ENCODE measurements at regions not wholly inside any gene's neighbourhood (a gene's known extent, or its start where the extent isn't known, plus 50 kb on each side); places are given as distances from the start of the nearest gene placed in this dataset.

DNA sequence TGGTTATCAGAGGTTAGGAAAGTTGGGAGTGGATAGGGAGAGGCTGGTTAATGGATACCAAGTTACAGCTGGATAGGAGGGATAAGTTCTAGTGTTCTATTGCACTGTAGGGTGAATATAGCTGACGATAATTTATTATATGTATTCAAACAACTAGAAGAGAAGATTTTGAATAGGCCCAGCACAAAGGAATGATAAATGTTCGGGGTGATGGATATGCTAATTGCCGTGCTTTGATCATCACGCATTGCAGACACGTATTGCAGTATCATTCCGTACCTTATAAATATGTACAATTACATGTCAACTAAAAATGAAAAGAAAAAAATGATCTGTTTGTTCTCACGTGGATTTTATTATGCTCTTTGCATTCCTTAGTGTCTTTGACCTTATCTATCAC is 369.2 kb upstream of the PKDCC start:
- H4K20me1 ChIP-seq (ENCODE audit: insufficient read depth, low read length): no peaks in the 10 kb centered on the region
- Mint-ChIP-seq H3K9me3 (ENCODE audit: unreplicated experiment) (no peaks in the 10 kb centered on the region), H3K4me1 (ENCODE audit: low read depth, unreplicated experiment) (no peaks in the 10 kb centered on the region), H3K4me3 (ENCODE audit: unreplicated experiment) (no peak overlapping the region), H3K27me3 (ENCODE audit: low read depth, unreplicated experiment) (no peaks in the 10 kb centered on the region), H3K27ac (ENCODE audit: unreplicated experiment) (no peak overlapping the region), H3K36me3 (ENCODE audit: low read depth, unreplicated experiment) (no peaks in the 10 kb centered on the region)
- no peak overlapping the region for H3K4me3 ChIP-seq (ENCODE audit: insufficient read depth, low read depth, low read length)
- H3K27me3 ChIP-seq (ENCODE audit: insufficient read depth, low read length): no peaks in the 10 kb centered on the region
- H3K4me2 ChIP-seq (ENCODE audit: low read length): no peak overlapping the region
- H3K4me1 ChIP-seq (ENCODE audit: insufficient read depth, low read length): no peaks in the 10 kb centered on the region
- no peaks in the 10 kb centered on the region for H3K79me2 ChIP-seq (ENCODE audit: insufficient read depth, low read length)
- no peak overlapping the region for H2AFZ ChIP-seq (ENCODE audit: low read depth, low read length)
- FAIRE-seq (no peak), DNase-seq (ENCODE audit: low read depth) (no peak)
- no peaks in the 10 kb centered on the region for H3K9me3 ChIP-seq (ENCODE audit: insufficient read depth, low read depth, low read length)
- TF ChIP-seq EZH2 (IDR thresholded peaks at IDR 0.05; ENCODE audit: insufficient read depth, low read length): no peak
- TF ChIP-seq, protein P1, sequence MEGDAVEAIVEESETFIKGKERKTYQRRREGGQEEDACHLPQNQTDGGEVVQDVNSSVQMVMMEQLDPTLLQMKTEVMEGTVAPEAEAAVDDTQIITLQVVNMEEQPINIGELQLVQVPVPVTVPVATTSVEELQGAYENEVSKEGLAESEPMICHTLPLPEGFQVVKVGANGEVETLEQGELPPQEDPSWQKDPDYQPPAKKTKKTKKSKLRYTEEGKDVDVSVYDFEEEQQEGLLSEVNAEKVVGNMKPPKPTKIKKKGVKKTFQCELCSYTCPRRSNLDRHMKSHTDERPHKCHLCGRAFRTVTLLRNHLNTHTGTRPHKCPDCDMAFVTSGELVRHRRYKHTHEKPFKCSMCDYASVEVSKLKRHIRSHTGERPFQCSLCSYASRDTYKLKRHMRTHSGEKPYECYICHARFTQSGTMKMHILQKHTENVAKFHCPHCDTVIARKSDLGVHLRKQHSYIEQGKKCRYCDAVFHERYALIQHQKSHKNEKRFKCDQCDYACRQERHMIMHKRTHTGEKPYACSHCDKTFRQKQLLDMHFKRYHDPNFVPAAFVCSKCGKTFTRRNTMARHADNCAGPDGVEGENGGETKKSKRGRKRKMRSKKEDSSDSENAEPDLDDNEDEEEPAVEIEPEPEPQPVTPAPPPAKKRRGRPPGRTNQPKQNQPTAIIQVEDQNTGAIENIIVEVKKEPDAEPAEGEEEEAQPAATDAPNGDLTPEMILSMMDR (IDR thresholded peaks at IDR 0.05; ENCODE audit: insufficient read depth, low read depth, low read length): no peak
- no peak overlapping the region for H3K9ac ChIP-seq (ENCODE audit: low read length)
- no peaks in the 10 kb centered on the region for H3K36me3 ChIP-seq (ENCODE audit: insufficient read depth, low read length)
- no peak overlapping the region for H3K27ac ChIP-seq (ENCODE audit: low read depth, low read length)

DNA sequence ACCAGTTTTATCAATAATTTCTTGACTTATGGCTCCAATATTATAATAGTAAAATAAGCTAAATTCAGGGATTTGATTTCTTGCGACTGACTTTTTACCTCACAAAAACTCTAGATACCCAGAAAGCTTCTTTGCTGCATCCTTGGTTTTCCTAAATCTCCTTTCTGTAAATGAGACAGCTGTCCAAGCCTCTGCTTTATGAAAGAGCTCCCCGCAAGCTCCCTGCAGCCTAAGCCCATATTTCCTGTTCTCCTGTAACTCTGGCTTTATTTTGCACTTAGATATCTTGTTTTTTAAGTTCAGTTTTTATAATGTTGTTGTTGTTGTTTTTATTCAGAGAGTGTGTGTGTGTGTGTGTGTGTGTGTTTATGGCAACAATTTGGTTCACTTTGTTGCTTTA is 361.7 kb upstream of the PKDCC start:
- no peak overlapping the region for H3K9ac ChIP-seq (ENCODE audit: low read length)
- no peak overlapping the region for H3K27ac Mint-ChIP-seq (ENCODE audit: unreplicated experiment)
- H3K9me3 Mint-ChIP-seq (ENCODE audit: unreplicated experiment): no peaks in the 10 kb centered on the region
- no peaks in the 10 kb centered on the region for H3K36me3 Mint-ChIP-seq (ENCODE audit: low read depth, unreplicated experiment)
- no peaks in the 10 kb centered on the region for H3K4me1 Mint-ChIP-seq (ENCODE audit: low read depth, unreplicated experiment)
- no peaks in the 10 kb centered on the region for H3K36me3 ChIP-seq (ENCODE audit: insufficient read depth, low read length)
- no peak overlapping the region for H2AFZ ChIP-seq (ENCODE audit: low read depth, low read length)
- no peak for TF ChIP-seq EZH2 (IDR thresholded peaks at IDR 0.05; ENCODE audit: insufficient read depth, low read length)
- TF ChIP-seq, protein P1 (IDR thresholded peaks at IDR 0.05; ENCODE audit: insufficient read depth, low read depth, low read length): no peak
- no peaks in the 10 kb centered on the region for H3K27me3 Mint-ChIP-seq (ENCODE audit: low read depth, unreplicated experiment)
- no peak overlapping the region for H3K4me2 ChIP-seq (ENCODE audit: low read length)
- no peaks in the 10 kb centered on the region for H3K79me2 ChIP-seq (ENCODE audit: insufficient read depth, low read length)
- H3K4me3 Mint-ChIP-seq (ENCODE audit: unreplicated experiment): no peak overlapping the region
- H3K4me3 ChIP-seq (ENCODE audit: insufficient read depth, low read depth, low read length): no peak overlapping the region
- no peaks in the 10 kb centered on the region for H3K9me3 ChIP-seq (ENCODE audit: insufficient read depth, low read depth, low read length)
- no peaks in the 10 kb centered on the region for H3K4me1 ChIP-seq (ENCODE audit: insufficient read depth, low read length)
- no peak overlapping the region for H3K27ac ChIP-seq (ENCODE audit: low read depth, low read length)
- no peaks in the 10 kb centered on the region for H4K20me1 ChIP-seq (ENCODE audit: insufficient read depth, low read length)
- FAIRE-seq (no peak), DNase-seq (ENCODE audit: low read depth) (no peak)
- no peaks in the 10 kb centered on the region for H3K27me3 ChIP-seq (ENCODE audit: insufficient read depth, low read length)

DNA sequence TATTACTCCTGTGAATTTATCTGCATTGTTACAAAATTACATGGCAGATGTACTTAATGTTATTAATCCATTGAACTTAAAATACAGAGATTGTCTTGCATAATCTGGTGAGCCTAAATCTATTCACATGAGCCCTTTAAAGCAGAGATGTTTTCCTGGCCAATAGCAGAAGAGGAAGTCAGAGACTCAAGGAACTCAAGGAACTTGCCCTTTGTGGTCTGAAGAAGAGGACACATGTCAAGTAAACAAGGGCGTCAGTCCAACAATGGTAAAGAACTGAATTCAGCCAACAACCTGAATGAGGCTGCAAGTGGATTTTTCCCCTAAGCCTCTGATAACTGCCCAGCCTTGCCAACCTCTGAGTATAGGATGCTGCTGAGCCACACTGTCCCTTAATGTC is 356.3 kb upstream of the PKDCC start:
- H3K9me3 Mint-ChIP-seq (ENCODE audit: unreplicated experiment): no peaks in the 10 kb centered on the region
- H3K79me2 ChIP-seq (ENCODE audit: insufficient read depth, low read length): no peaks in the 10 kb centered on the region
- H3K27ac ChIP-seq (ENCODE audit: low read depth, low read length): no peak overlapping the region
- no peak overlapping the region for H3K4me3 Mint-ChIP-seq (ENCODE audit: unreplicated experiment)
- H3K27me3 Mint-ChIP-seq (ENCODE audit: low read depth, unreplicated experiment): peaks cover 4% of the 10 kb centered on the region
- H3K4me2 ChIP-seq (ENCODE audit: low read length): no peak overlapping the region
- no peaks in the 10 kb centered on the region for H3K36me3 Mint-ChIP-seq (ENCODE audit: low read depth, unreplicated experiment)
- no peaks in the 10 kb centered on the region for H3K9me3 ChIP-seq (ENCODE audit: insufficient read depth, low read depth, low read length)
- no peaks in the 10 kb centered on the region for H3K4me1 Mint-ChIP-seq (ENCODE audit: low read depth, unreplicated experiment)
- H3K4me3 ChIP-seq (ENCODE audit: insufficient read depth, low read depth, low read length): no peak overlapping the region
- H3K27ac Mint-ChIP-seq (ENCODE audit: unreplicated experiment): no peak overlapping the region
- no peak overlapping the region for H2AFZ ChIP-seq (ENCODE audit: low read depth, low read length)
- H3K9ac ChIP-seq (ENCODE audit: low read length): no peak overlapping the region
- H3K27me3 ChIP-seq (ENCODE audit: insufficient read depth, low read length): no peaks in the 10 kb centered on the region
- H3K4me1 ChIP-seq (ENCODE audit: insufficient read depth, low read length): no peaks in the 10 kb centered on the region
- no peaks in the 10 kb centered on the region for H4K20me1 ChIP-seq (ENCODE audit: insufficient read depth, low read length)
- no peak for DNase-seq (ENCODE audit: low read depth)
- no peaks in the 10 kb centered on the region for H3K36me3 ChIP-seq (ENCODE audit: insufficient read depth, low read length)
- no peak for TF ChIP-seq EZH2 (IDR thresholded peaks at IDR 0.05; ENCODE audit: insufficient read depth, low read length)
- TF ChIP-seq, protein P1 (IDR thresholded peaks at IDR 0.05; ENCODE audit: insufficient read depth, low read depth, low read length): no peak
- FAIRE-seq: no peak

Measured in astrocyte (in vitro differentiated cells and primary cell).